HG03060 (cell line): ENCODE measurements at regions not wholly inside any gene's neighbourhood (a gene's known extent, or its start where the extent isn't known, plus 50 kb on each side); places are given as distances from the start of the nearest gene placed in this dataset.

Experiments
- ATAC-seq: cut with Tn5 transposase; IDR thresholded peaks from one replicate; pipeline ENCODE4 v1.9.1; 2021; ENCODE audit warnings: low read depth, moderate number of reproducible peaks; ENCODE audit not compliant: unreplicated experiment

GRCh38 chr10:121025731-121026130, 174.6 kb downstream of the WDR11 start:
- no peak for ATAC-seq

GRCh38 chr10:121027371-121027770, 176.2 kb downstream of the WDR11 start:
- no peak for ATAC-seq

GRCh38 chr10:121032460-121032859, 181.3 kb downstream of the WDR11 start:
- no peak for ATAC-seq

- no peak for ATAC-seq
Observed at GRCh38 chr10:121033366-121033765, 182.2 kb downstream of the WDR11 start.

- no peak for ATAC-seq
Observed at GRCh38 chr10:121036431-121036830, 185.3 kb downstream of the WDR11 start.

- no peak for ATAC-seq
Observed at GRCh38 chr10:121041499-121041898, 190.3 kb downstream of the WDR11 start.

GRCh38 chr10:121041906-121042305, 190.7 kb downstream of the WDR11 start:
- no peak for ATAC-seq

- ATAC-seq, result no peak
Observed at GRCh38 chr10:121042342-121042741, 191.2 kb downstream of the WDR11 start.

GRCh38 chr10:121043124-121043849, 192.1 kb downstream of the WDR11 start:
- no peak for ATAC-seq

- ATAC-seq, result no peak
Observed at GRCh38 chr10:121048749-121049148, 197.6 kb downstream of the WDR11 start.

- no peak for ATAC-seq
Observed at GRCh38 chr10:121049489-121049888, 198.3 kb downstream of the WDR11 start.

GRCh38 chr10:121049923-121050322, 198.8 kb downstream of the WDR11 start:
- no peak for ATAC-seq

- no peak for ATAC-seq
Observed at GRCh38 chr10:121051171-121051570, 200.0 kb downstream of the WDR11 start.

GRCh38 chr10:121051696-121052279, 200.6 kb downstream of the WDR11 start:
- no peak for ATAC-seq

- no peak for ATAC-seq
Observed at GRCh38 chr10:121053151-121053550, 202.0 kb downstream of the WDR11 start.

GRCh38 chr10:121054874-121055273, 203.7 kb downstream of the WDR11 start:
- ATAC-seq, result no peak

- ATAC-seq, result no peak
Observed at GRCh38 chr10:121057269-121057668, 206.1 kb downstream of the WDR11 start.

- no peak for ATAC-seq
Observed at GRCh38 chr10:121058082-121058481, 206.9 kb downstream of the WDR11 start.

- no peak for ATAC-seq
Observed at GRCh38 chr10:121059351-121059750, 208.2 kb downstream of the WDR11 start.

GRCh38 chr10:121062115-121062514, 211.0 kb downstream of the WDR11 start:
- no peak for ATAC-seq

GRCh38 chr10:121063744-121064143, 212.6 kb downstream of the WDR11 start:
- ATAC-seq, result no peak

- ATAC-seq, result no peak
Observed at GRCh38 chr10:121064491-121064890, 213.3 kb downstream of the WDR11 start.
